ENCODE measurements at regions not wholly inside any gene's neighbourhood (a gene's known extent, or its start where the extent isn't known, plus 50 kb on each side); places are given as distances from the start of the nearest gene placed in this dataset.

GRCh38 chr6:5892669-5893068 lies 114.1 kb downstream of the NRN1 start:
- H3K9ac ChIP-seq: no peak overlapping the region
- TF ChIP-seq GATA2 (CRISPR knock-in tag; IDR thresholded peaks at IDR 0.05): no peak
- TF ChIP-seq GABPA (IDR thresholded peaks at IDR 0.05; ENCODE audit: low read depth): no peak
- TF ChIP-seq USF2 (IDR thresholded peaks at IDR 0.05; ENCODE audit: borderline replicate concordance, low read depth, low read length): no peak
- no peak for TF ChIP-seq REST (IDR thresholded peaks at IDR 0.05; ENCODE audit: low read depth, low read length)
- no peak for TF ChIP-seq CTCF (IDR thresholded peaks at IDR 0.05)
- no peak for TF ChIP-seq NFIC (IDR thresholded peaks at IDR 0.05; ENCODE audit: borderline replicate concordance)
- H3K9me3 ChIP-seq: no peaks in the 10 kb centered on the region
- H3K36me3 ChIP-seq (replicated peaks in 1 of 2; ENCODE audit: control insufficient read depth in 1 of 2, insufficient read depth in 2 of 2, low read length in 1 of 2): no peaks in the 10 kb centered on the region
- no peak overlapping the region; the same call in 1 of the 2 replicates for H3K4me2 ChIP-seq
- 68% methylated on average over 6 of the region's 6 CpGs for WGBS (ENCODE audit: low lambda C conversion rate)
- no peaks in the 10 kb centered on the region for H3K9me2 ChIP-seq
- no peaks in the 10 kb centered on the region for H3K79me2 ChIP-seq (ENCODE audit: insufficient read depth)
- ChIA-PET CTCF (no interaction called here), POLR2A (no interaction called here)
- peak overlapping the region in 1 of 2 experiments; percentile 33; a peak in 2 of 4 replicates for H3K4me3 ChIP-seq (ENCODE audit: low read depth in 2 of 2, low read length in 1 of 2)
- peak overlapping the region; percentile 71 for H2AFZ ChIP-seq (ENCODE audit: low read depth)
- no peaks in the 10 kb centered on the region for H4K20me1 ChIP-seq (ENCODE audit: insufficient read depth)
- H3K4me1 ChIP-seq (ENCODE audit: control insufficient read depth in 1 of 2, insufficient read depth in 2 of 2, low read depth in 1 of 2, low read length in 1 of 2): peaks cover 0 to 4% of the 10 kb centered on the region in 2 experiments; a peak in 1 of 4 replicates
- H3K27me3 ChIP-seq (ENCODE audit: insufficient read depth): no peaks in the 10 kb centered on the region
- H3F3A ChIP-seq (replicated peaks; ENCODE audit: insufficient read depth): no peaks in the 10 kb centered on the region
- DNase-seq: no peak
- peak overlapping the region in 1 of 2 experiments; percentile 73; a peak in 2 of 4 replicates for H3K27ac ChIP-seq (ENCODE audit: low read depth in 2 of 2, low read length in 1 of 2)

- TF ChIP-seq NRF1 (IDR thresholded peaks at IDR 0.05; ENCODE audit: low read depth, low read length): no peak
- TF ChIP-seq EP300 (IDR thresholded peaks at IDR 0.05; ENCODE audit: borderline replicate concordance in 1 of 2, low read depth in 1 of 2, low read length in 1 of 2): no peak
- TF ChIP-seq FOXM1 (IDR thresholded peaks at IDR 0.05; ENCODE audit: low read depth): no peak
- TF ChIP-seq CHD2 (IDR thresholded peaks at IDR 0.05; ENCODE audit: low read length, partially characterized antibody): no peak
- no peak for TF ChIP-seq IRF3 (IDR thresholded peaks at IDR 0.05; ENCODE audit: low read depth, low read length)
- TF ChIP-seq JUND (IDR thresholded peaks at IDR 0.05): no peak
- WGBS (ENCODE audit: low lambda C conversion rate): 83% methylated on average over 1 of the region's 1 CpG
- Histone ChIP-seq H3K9me2 (no peaks in the 10 kb centered on the region), H3K36me3 (replicated peaks in 1 of 2; ENCODE audit: control insufficient read depth in 1 of 2, insufficient read depth in 2 of 2, low read length in 1 of 2) (no peaks in the 10 kb centered on the region), H2AFZ (ENCODE audit: low read depth) (no peak overlapping the region), H3K27ac (ENCODE audit: low read depth in 2 of 2, low read length in 1 of 2) (no peak overlapping the region), H3K9me3 (no peaks in the 10 kb centered on the region), H3F3A (replicated peaks; ENCODE audit: insufficient read depth) (no peaks in the 10 kb centered on the region), H3K4me3 (ENCODE audit: low read depth in 2 of 2, low read length in 1 of 2) (no peak overlapping the region), H3K27me3 (ENCODE audit: insufficient read depth) (no peaks in the 10 kb centered on the region; the same call in 1 of the 2 replicates), H4K20me1 (ENCODE audit: insufficient read depth) (no peaks in the 10 kb centered on the region), H3K4me2 (no peak overlapping the region), H3K9ac (no peak overlapping the region), H3K4me1 (ENCODE audit: control insufficient read depth in 1 of 2, insufficient read depth in 2 of 2, low read depth in 1 of 2, low read length in 1 of 2) (no peaks in the 10 kb centered on the region), H3K79me2 (ENCODE audit: insufficient read depth) (no peaks in the 10 kb centered on the region)
- no peak for DNase-seq
- POLR2A ChIA-PET: no interaction called here
- CTCF ChIA-PET: no interaction called here
These were observed 127.9 kb downstream of the NRN1 start for GRCh38 chr6:5878792-5879191.

Data from SK-N-SH (cell line).